PC-9 (cell line): ENCODE measurements at regions not wholly inside any gene's neighbourhood (a gene's known extent, or its start where the extent isn't known, plus 50 kb on each side); places are given as distances from the start of the nearest gene placed in this dataset.

ENCODE experiments used
- CTCF ChIP-seq: fragments of 200-600 bp; sonication (generic); conservative IDR thresholded peaks from 2 replicates; pipeline ENCODE4 v1.6.1; 2017; ENCODE audit warnings: mixed run types, antibody characterized with exemption, mild to moderate bottlenecking, moderate library complexity
- EZH2 ChIP-seq: fragments of 200-600 bp; sonication (generic); IDR thresholded peaks from 2 replicates; pipeline ENCODE4 v1.8.0; 2017; ENCODE audit warnings: antibody characterized with exemption, low read depth

- no peak for TF ChIP-seq CTCF
- TF ChIP-seq EZH2 = no peak
Measured at GRCh38 chr5:27911216-27911615, 872.8 kb upstream of the CDH9 start.
